DMS53 treated with DMSO at 0.1 percent for 48 hours (cell line): ENCODE measurements at regions not wholly inside any gene's neighbourhood (a gene's known extent, or its start where the extent isn't known, plus 50 kb on each side); places are given as distances from the start of the nearest gene placed in this dataset.
"Not testable (repeated sequence)": the region's sequence is repeated elsewhere in the genome, so short reads cannot be mapped to it uniquely, and the experiment has no call there.

Source experiments
- DNase-seq: peaks from one replicate; lab custom pipeline; 2025; ENCODE audit not compliant: unreplicated experiment; lab: John Stamatoyannopoulos, UW

DNA sequence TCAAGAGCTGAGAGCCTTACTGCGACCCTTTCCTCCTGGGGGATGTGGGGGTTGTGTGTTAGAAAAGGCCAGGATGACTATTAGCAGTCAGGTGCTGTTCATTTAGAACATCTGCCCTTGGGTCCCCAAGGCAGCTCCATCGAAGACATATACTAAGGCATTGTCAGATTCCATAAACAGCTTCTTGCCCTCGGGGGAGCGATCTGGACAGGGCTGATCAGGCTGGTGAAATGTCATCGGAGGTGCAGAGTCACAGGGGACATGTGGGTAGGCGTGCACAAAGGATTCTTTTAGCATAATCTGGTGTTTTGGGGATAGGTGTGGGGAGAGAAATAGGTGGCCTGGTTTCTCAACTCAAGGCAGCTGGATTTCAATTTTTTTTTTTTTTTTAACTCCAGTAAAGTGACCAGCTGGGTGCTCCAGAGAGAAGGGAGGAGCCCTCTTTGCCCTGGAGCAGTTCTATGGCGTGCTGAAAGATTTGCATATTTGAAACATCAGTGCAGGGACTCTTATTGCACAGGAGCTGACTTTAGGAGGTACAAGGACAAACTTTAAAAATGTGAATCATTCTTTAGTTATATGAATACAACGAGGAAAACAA lies 160.1 kb downstream of the SUDS3 start:
- no peak for DNase-seq

- no peak for DNase-seq
Observed at GRCh38 chr12:118537481-118537917, 161.1 kb downstream of the SUDS3 start.

DNA sequence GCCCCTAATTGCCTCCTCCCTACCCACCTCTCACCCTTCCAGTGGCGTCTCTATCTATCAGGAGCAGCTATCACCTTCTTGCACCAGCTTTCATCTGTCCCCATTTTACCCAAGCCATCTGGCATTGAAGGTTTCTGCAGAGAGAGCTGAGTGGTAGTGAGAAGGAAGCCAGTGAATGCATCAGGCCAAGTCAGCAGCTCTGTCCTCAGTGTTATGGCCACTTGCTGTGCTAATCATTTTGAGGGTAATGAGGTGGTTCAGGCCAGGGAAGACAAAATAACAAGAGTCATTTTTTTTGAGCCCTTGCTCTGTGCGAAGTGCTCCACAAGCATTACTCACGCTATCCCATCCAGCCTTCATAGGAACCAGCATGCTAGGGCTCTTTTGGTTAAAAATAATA lies 164.7 kb downstream of the SUDS3 start:
- DNase-seq: no peak

DNA sequence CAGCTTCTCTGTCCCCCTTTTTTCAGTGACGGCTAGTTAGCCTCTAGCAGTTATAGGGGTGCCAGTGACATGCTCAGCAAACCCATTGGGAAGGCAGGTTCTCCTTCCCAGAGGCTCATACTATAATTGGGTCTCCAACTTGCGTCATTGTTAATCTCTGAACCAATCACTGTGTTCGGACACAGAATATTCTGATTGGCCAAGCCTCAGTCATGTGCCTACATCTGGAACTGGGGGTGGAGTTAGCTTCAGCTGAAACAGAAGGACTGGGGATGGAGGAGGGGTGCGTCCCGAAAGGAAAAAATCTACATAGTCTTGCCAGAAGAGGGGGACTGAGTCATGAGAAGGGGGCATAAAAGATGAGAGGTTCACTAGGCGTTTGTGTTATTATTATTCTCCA lies 165.6 kb downstream of the SUDS3 start:
- no peak for DNase-seq

DNA sequence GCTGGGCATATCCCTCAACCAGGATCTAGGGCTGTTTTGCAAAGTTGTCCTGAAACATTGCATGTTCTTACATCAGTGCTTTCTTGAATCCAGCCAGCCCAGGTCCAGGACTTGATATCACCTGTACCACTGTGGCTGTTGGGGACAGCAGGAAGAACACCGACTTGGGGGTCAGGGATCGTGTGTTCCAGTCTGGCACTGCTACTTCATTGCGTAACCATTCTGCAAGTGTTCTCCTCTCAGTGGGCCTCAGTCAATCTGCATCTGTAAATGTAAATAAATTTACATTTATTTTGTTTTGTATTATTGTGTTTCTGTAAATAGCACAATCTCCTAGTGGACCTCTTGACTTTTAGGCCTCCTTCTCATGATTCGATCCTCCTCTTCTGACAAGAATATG lies 167.3 kb downstream of the SUDS3 start:
- no peak for DNase-seq

DNA sequence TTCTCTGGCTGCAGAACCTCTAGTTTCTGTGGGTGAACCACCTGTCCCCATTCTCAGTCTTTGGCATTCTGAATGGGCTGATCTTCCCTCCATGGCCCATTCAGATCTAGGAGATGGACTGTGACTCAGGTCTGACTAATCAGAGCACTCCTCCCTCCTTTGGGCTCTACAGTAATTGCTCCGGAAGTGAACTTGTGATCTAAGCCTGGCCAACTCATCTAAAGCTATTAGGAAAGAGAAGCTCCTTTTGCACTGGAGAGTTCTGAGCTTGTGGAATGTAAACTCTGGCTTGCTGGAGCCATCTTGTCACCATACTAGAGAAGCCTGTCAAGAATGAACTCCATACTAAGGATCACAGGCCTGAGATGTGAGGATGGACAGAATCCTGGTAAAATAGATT lies 168.2 kb downstream of the SUDS3 start:
- DNase-seq: no peak

GRCh38 chr12:118547606-118548005 lies 171.3 kb downstream of the SUDS3 start:
- DNase-seq: not testable (repeated sequence)

- no peak for DNase-seq
Observed at GRCh38 chr12:118548887-118549509, 172.6 kb downstream of the SUDS3 start.

DNA sequence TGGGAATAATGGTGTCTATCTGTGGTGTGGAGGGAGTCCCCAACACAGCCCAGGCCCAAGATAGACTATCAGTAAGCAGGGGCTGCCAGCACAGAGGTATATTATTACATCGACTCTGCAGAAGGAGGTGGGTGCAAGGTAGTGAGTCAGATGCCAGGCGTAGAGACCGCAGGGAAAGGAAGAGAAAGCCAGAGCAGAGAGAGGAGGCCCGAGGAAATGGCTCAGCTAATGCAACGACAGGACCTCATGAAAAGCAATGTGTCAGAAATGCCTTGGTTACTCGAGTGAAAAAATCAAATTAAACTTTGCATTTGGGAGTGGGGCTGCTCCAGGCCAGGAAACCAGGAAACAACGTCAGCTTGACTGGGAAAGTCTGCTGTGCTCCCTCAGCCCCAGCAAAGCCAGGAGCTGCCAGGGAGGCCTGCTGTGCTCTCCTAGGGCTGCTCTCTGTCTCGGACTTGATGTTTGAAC lies 173.2 kb downstream of the SUDS3 start:
- DNase-seq: no peak

DNA sequence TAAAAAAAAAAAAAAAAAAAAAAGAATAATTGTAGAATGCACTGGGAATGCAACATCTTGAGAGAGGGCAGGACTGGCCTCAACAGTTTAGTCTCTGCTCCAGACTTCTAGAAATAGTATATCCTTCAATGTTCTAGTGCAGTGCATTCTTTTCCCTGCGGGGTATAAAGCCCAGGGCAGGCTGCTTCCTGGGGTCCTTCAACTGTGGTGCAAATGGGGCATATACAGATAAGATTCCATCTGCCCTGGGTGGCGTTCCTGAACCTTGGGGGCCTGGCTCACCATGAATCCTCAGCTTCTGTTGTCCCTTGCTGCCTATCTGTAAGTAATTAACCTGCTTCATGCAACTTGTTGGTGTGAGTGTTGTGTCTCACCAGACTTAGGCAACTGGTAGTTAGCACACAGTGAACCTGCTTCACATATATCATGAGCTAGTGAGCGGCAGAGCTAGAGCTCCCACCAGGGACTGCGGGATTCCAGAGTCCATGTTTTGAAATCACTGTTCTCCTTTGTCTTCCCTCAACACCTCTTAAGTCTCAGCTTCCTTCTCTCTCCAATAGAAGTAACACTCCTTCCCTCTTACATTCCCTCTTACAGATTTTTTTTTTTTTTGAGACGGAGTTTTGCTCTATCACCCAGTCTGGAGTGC lies 177.6 kb downstream of the SUDS3 start:
- no peak for DNase-seq

DNA sequence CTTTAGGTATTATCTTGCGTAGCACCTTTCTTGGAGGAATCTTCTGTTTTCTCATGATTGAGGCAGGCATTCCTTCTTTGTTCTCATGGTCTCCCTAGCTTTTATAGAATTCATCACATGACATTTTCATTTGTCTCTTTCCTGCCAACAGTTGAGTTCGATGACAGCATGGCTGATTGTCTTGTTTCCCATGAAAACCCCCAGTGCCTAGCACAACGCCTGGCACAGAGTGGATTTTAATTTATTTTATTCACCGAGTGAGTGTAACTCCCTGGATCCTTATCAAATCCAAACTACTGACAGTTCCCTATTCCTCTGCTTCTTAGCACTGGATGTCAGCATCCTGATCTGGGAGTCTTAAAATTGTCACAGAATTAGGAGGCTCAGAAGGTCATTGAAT lies 182.6 kb downstream of the SUDS3 start:
- no peak for DNase-seq

DNA sequence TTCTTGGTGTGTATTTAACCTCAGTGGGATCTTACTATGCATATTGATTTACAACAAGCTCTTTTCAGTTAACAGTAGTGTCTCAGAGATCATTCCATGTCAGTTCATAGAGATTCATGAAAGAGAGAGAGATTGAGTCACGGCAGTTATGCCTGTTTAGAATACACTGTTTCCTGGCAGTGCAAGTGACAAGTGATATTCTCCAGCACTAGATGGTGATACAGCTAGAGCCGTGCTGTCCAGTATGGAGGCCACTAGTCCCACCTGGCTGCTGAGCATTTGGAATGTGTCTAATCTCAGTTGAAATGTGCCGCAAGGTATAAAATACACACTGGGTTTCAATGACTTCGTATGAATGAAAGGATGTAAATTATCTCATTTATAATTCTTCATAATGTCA lies 184.4 kb downstream of the SUDS3 start:
- no peak for DNase-seq

DNA sequence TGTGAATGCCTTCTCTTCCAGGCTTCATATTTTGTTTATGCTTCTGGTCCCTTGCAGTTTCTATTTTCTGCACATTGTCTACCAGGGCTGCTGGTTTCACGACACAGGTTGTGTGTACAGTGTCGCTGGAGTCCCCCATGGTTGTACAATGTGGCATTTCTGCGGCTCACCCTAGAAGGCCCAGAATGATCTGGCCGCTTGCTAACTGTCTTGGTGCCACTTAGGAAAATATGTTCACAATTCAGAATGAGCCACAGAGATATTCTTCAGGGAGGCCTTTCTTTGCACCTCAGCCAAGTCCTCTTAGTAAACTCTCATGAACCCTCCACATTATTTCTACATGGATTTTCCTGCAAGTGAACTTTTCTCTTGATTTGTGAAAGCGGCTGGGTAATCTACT lies 195.4 kb downstream of the SUDS3 start:
- DNase-seq: no peak

DNA sequence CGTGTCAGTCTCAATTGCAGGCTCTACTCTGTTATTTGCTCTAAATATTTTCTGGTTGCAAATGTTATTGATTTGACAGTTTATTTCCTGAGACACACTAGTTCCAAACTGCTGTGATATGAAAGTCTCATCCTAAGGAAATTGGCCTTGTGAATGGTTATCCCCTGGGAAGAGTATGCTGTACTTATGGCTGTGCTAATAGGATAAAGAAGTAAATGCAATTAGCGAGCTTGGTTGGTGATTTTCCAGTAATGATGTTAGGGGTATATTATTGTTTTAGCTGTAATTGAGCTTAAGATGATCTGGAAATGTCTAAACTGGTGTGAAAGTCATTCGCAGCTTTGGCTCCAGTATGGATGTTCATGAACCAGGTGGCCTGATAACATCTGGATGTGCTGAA lies 197.9 kb downstream of the SUDS3 start:
- no peak for DNase-seq

GRCh38 chr12:118575730-118576129 lies 199.4 kb downstream of the SUDS3 start:
- DNase-seq: no peak

- DNase-seq: no peak
Observed at GRCh38 chr12:118581371-118581770, 205.0 kb downstream of the SUDS3 start.

GRCh38 chr12:118582863-118583262 lies 206.5 kb downstream of the SUDS3 start:
- no peak for DNase-seq

GRCh38 chr12:118586433-118586832 lies 210.1 kb downstream of the SUDS3 start:
- no peak for DNase-seq

DNA sequence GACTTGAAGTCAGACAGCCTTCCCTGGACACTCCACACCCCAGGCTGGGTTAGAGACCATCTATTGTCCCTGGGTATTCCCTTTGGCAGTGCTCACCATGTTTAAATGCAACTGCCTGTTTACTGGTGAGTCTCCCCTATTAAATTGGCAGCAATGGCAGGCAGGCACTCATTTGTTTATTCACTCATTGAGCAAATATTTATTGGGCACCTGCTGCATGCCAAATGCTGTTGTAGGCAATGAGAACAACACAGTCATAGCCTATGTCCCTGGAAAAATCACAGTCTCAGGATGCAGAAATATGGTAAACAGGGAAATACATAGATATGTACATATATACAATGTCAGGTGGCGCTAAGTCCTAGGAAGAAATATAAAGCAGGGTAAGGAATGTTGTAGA lies 212.8 kb downstream of the SUDS3 start:
- no peak for DNase-seq

DNA sequence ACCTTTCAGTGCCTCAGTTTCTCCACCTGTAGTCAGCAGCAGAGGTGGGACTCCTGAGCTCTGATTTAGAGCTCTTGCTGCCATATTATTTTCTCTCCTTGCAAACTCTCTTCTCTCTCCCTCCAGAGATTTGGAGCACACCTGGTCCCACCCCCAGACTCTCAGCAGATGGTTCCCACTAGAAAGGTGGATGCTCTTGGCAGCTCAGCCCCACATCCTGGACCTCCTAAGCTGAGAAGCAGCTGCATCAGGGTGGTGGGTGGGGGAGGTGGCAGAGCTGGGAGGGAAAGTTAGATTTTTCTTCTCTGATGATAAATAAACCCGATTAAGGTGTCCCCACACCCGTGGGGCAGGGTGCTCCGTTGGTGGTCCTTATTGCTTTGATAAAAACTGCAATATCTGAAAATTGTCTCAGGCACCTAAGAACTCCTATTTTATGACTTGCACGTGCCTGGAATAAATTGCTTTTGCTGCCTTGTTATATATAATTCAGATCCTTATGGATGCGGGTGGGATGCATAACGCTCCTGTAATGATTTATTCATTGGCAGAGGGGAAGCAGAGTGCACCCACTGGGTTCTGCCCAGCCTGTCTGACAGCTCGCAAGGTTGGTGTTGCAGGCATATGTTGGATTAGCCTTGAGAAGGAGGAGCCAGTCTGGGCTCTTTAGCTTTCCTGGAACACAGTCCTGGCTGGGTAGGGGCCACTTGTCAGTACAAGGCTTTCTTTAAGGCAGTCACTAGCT lies 214.2 kb downstream of the SUDS3 start:
- no peak for DNase-seq

DNA sequence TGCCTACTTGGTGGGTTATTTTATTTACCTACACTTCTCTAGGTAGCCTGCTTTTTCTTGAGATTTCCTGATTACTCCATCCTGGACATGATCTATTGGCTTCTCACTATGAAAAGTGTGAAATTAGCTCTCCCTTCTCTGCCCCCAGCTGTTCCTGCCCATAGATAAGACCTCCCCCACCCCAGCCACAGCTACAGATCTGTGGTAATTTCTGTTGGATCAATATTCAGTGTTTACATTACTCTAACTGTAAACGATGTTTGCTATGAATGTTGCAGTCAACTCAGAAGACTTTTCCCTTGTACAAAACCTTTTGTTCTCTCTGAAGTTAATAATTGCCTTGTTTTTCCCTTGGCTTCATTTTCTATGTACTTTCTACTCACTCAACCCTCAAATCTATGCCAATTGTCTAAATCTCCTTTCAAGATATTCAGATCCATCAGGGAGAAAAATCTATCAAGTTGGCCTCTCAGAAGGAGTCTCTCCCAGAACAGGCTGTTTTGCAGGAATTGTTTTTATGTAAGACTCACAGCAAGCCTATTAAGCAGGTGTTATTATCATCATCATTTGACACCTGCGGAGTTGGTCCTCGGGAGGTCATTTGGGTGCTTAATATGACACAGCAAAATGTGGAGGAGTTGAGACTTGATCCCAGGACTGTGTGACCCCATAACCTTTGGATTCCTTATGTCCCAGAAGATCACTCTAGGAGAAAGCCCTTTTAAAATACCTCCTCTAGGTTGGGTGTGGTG lies 227.4 kb downstream of the SUDS3 start:
- DNase-seq: no peak
